Retina (tissue), 1 donor: ENCODE measurements at regions not wholly inside any gene's neighbourhood (a gene's known extent, or its start where the extent isn't known, plus 50 kb on each side); places are given as distances from the start of the nearest gene placed in this dataset.

ENCODE experiments used
- DNase-seq: peaks from one replicate; pipeline ENCODE4 v3.0.0-alpha.2; 2016

GRCh38 chr1:193740762-193741161, 554.3 kb upstream of the B3GALT2 start:
- DNase-seq = no peak

DNA sequence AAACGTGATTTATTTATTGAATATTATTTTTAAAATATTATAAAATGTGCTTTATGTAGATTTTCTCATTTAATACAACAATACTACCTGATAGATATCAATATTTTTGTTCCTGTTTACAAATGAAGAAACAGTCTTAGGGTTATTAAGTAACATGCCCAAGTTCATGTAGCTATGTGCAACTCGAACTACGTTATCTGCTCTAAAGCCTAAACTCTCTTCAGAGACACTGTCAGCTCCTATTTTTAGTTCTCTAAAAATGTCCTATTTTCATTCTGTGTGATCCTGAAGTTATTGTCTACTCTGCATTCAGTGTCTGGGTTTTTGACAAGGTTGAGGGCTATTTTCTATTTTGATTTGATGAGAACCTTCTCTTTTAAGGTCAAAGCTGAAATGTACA, 550.1 kb upstream of the B3GALT2 start:
- DNase-seq = no peak

DNA sequence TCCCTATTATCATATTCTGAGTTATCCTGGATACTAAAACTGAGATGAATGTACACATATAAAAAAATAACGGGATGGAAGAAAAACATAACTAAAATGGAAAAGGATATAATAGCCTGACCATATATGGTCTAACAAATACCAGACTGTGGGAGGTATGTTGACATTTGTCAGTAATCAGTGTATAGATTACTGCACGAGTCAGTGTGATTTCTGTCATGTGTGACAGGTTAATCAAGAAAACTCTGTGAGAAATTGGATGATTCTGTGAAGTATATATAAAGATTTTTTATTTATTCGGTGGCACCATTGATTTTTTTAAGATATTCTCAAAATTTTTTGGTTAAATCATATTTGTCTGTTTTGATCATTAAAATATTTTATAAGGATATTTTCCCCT, 547.3 kb upstream of the B3GALT2 start:
- DNase-seq = no peak

- DNase-seq = no peak
Measured at GRCh38 chr1:193730017-193730416, 543.6 kb upstream of the B3GALT2 start.

- DNase-seq = no peak
Measured at GRCh38 chr1:193729429-193729828, 543.0 kb upstream of the B3GALT2 start.

- DNase-seq = no peak
Measured at GRCh38 chr1:193727850-193728249, 541.4 kb upstream of the B3GALT2 start.

DNA sequence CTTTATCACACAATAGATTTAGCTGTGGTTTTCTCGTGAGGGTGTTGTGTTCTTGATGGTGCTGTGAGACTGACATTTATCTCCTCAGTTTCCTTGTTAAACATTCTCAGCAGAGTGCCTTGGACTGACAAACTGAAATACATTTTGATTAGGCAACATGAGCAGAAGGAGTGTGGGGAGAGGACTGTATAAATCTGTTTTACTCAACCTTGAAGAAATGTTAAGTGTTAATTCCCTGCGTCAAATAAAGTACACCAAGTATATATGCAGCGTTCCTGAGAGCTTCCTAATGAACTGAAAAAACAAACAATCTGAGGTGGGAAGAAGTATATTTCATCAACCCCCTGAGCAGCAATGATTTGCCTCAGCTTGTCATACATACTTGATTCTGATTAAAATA, 540.3 kb upstream of the B3GALT2 start:
- no peak for DNase-seq

DNA sequence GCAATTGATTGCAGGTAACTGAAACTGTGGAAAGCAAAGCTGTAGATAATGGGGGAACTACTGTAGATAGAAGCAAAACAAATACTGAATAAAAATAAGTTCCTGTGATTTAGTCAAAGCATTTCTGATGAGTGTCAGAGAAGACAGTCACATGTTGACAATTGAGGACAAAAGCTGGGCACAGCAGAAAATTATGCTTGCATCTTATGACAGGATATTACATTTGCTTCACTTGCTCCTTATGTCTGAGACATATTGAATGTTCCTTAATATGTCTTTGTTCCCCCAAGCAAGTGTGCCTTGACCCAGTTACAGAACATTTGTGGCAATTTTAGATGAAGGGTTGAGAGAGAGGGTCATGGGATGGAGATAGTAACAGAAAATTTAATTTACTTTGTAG, 526.0 kb upstream of the B3GALT2 start:
- DNase-seq = peak; percentile 22

DNA sequence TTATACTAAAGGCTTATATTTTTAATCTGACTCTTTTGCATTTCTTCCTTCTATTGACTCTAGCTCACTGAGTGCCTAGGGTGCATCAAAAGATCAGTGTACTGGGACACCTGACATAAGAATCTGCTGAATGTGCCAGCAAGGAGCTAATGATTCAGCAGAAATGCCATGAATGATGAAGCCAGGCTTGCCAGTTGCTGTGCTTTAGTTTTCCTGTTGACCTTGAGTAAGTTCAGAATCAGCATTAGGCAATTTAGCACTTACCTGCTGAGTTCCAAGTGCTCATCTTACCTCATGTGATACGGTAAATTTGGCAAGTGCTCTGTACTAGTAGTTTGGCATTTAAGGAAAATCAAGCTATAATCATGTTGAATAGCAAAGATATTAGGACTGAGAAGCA, 523.2 kb upstream of the B3GALT2 start:
- DNase-seq = no peak

GRCh38 chr1:193707271-193708021, 521.0 kb upstream of the B3GALT2 start:
- no peak for DNase-seq

DNA sequence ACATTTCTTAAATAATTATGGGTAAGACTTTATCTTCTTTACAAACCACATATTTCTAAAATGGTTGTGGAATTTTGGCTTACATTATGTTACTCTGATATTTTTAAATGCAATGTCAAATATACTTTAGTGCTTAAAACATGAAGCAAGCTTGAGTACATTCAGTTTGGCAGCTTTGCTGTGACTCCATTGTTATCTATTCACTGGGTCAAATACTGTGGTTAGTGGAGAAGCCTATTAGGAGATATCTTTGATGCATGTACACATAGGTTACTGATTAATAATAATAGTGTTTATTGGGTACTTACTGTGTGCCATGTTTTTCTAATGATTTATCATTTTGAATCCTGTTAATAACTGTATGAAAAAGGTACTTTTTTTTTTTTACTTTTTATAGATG, 520.4 kb upstream of the B3GALT2 start:
- DNase-seq = no peak

GRCh38 chr1:193705554-193705981, 519.2 kb upstream of the B3GALT2 start:
- DNase-seq = no peak

DNA sequence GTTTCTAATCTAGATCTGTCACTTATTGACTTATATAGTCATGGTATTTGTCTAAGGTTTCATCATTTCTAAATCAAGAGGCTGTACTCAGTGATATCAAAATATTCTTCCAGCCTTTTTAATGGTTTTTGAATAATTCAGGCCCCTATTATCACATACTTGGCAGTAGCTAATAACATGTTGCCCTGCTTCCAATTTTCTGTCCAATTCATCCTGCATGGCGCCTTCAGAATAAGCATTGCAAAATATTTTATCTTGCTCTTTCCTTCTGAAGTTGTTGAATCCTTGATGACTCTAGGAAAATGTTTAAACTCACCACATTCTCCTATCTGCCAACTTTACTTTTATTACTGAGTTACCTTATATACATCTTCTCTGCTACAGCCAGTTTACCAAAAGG, 517.2 kb upstream of the B3GALT2 start:
- DNase-seq = no peak

DNA sequence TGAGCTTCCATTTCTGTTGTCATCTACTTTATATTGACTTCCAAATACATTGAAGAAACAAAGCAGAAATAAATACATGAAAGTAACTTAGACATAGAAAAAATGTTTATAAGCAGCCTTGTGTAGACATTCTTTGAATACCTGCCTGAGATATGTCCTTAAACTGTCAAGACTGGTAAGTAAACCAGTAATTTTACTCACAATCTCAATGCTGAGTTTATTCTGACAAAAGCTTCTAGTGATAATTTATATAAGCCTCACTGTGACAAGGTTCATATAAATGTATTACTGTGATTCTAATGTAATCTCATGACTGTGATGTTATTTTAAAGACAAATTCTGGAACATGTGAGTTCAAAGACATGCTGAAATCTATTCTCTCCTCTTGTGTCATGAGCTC, 516.7 kb upstream of the B3GALT2 start:
- DNase-seq = no peak

DNA sequence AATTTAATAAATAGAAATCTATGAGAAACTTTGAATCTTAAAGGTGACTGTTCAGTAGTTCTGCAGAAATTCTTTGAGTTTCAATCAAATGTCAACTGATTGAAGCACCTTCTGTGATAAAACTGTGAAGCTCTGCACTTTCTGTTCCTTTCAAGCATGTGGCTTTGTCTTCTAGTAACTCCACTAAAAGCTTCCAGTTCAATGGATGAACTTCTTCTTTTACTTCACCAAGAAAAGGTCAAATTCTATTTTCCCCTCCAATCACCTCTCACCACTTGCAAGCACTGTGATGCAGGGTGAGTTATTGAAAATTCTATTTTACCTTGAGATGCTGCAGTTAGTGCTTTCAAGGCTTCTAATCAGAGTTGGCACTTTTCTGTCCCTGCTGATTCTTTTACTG, 515.3 kb upstream of the B3GALT2 start:
- DNase-seq = no peak

GRCh38 chr1:193700710-193701355, 514.4 kb upstream of the B3GALT2 start:
- DNase-seq = no peak

GRCh38 chr1:193699261-193699660, 512.8 kb upstream of the B3GALT2 start:
- DNase-seq = no peak

GRCh38 chr1:193697776-193698175, 511.4 kb upstream of the B3GALT2 start:
- no peak for DNase-seq

GRCh38 chr1:193697115-193697762, 510.8 kb upstream of the B3GALT2 start:
- no peak for DNase-seq

- DNase-seq = no peak
Measured at GRCh38 chr1:193694741-193695140, 508.3 kb upstream of the B3GALT2 start.

- no peak for DNase-seq
Measured at GRCh38 chr1:193685986-193686385, 499.6 kb upstream of the B3GALT2 start.

DNA sequence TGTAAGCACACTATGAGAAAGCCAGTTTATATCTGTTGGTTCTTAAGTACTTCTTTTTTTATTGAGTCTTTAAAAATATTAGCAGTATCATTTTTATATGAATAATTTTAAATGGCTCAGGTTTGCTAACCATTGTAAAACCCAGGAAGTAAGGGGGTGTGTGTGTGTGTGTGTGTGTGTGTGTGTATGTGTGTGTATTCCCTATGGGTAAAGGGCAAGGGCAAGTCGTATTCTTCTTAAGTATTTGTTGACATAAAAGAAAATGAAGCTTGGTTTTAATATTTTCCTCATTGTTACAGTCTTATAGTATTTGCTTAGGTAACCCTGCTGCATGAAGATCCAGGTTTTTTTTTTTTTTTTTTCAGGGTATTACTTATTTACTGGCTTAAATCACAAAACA, 495.0 kb upstream of the B3GALT2 start:
- DNase-seq = no peak

- DNase-seq = no peak
Measured at GRCh38 chr1:193680924-193681316, 494.5 kb upstream of the B3GALT2 start.

- DNase-seq = no peak
Measured at GRCh38 chr1:193680247-193680923, 494.0 kb upstream of the B3GALT2 start.
